HG02642 (cell line): ENCODE measurements at regions not wholly inside any gene's neighbourhood (a gene's known extent, or its start where the extent isn't known, plus 50 kb on each side); places are given as distances from the start of the nearest gene placed in this dataset.

Experiments
- ATAC-seq: cut with Tn5 transposase; IDR thresholded peaks from one replicate; pipeline ENCODE4 v1.9.1; 2021; ENCODE audit warnings: mild to moderate bottlenecking; ENCODE audit not compliant: unreplicated experiment, poor library complexity

- ATAC-seq: no peak
Measured at GRCh38 chr2:67515538-67515937, 118.4 kb downstream of the ETAA1 start.

- ATAC-seq: no peak
Measured at GRCh38 chr2:67516362-67516761, 119.2 kb downstream of the ETAA1 start.

GRCh38 chr2:67516899-67517530 lies 119.9 kb downstream of the ETAA1 start:
- ATAC-seq: no peak

GRCh38 chr2:67522148-67522547 lies 125.0 kb downstream of the ETAA1 start:
- no peak for ATAC-seq

- no peak for ATAC-seq
Measured at GRCh38 chr2:67524213-67524612, 127.1 kb downstream of the ETAA1 start.

- no peak for ATAC-seq
Measured at GRCh38 chr2:67524777-67525176, 127.6 kb downstream of the ETAA1 start.

GRCh38 chr2:67526283-67526682 lies 129.2 kb downstream of the ETAA1 start:
- ATAC-seq: no peak

GRCh38 chr2:67528320-67528719 lies 131.2 kb downstream of the ETAA1 start:
- ATAC-seq: no peak

GRCh38 chr2:67532387-67532786 lies 135.3 kb downstream of the ETAA1 start:
- ATAC-seq: no peak

GRCh38 chr2:67534745-67535144 lies 137.6 kb downstream of the ETAA1 start:
- no peak for ATAC-seq

GRCh38 chr2:67540962-67541361 lies 143.8 kb downstream of the ETAA1 start:
- ATAC-seq: no peak

GRCh38 chr2:67544286-67544685 lies 147.2 kb downstream of the ETAA1 start:
- ATAC-seq: no peak

GRCh38 chr2:67548317-67549201 lies 151.4 kb downstream of the ETAA1 start:
- no peak for ATAC-seq

- no peak for ATAC-seq
Measured at GRCh38 chr2:67559156-67559555, 162.0 kb downstream of the ETAA1 start.

- no peak for ATAC-seq
Measured at GRCh38 chr2:67560771-67561456, 163.8 kb downstream of the ETAA1 start.

GRCh38 chr2:67561457-67561965 lies 164.4 kb downstream of the ETAA1 start:
- no peak for ATAC-seq

- ATAC-seq: no peak
Measured at GRCh38 chr2:67564076-67564475, 166.9 kb downstream of the ETAA1 start.

- ATAC-seq: no peak
Measured at GRCh38 chr2:67564626-67565025, 167.5 kb downstream of the ETAA1 start.

GRCh38 chr2:67565262-67565661 lies 168.1 kb downstream of the ETAA1 start:
- no peak for ATAC-seq

GRCh38 chr2:67565761-67566160 lies 168.6 kb downstream of the ETAA1 start:
- ATAC-seq: no peak

GRCh38 chr2:67566285-67566684 lies 169.2 kb downstream of the ETAA1 start:
- no peak for ATAC-seq
